DND-41 (cell line): ENCODE measurements at regions not wholly inside any gene's neighbourhood (a gene's known extent, or its start where the extent isn't known, plus 50 kb on each side); places are given as distances from the start of the nearest gene placed in this dataset.
A peak's percentile ranks its signal among the peaks of the same experiment; 100 is the strongest.

Experiments used
- ATAC-seq: fragments of 200-7000 bp; cut with Tn5 transposase; 3 replicates; pipeline ENCODE4 v1.9.1; 2021; ENCODE audit warnings: low read depth; ENCODE audit not compliant: insufficient read depth
- DNase-seq: peaks from one replicate; pipeline ENCODE4 v3.0.0-alpha.2; 2020
- H2AFZ ChIP-seq: 2 replicates; pipeline ENCODE4 v1.6.0; 2012; ENCODE audit warnings: low read depth, low read length
- H3K27ac ChIP-seq: 2 replicates; pipeline ENCODE4 v1.5.1; 2012; ENCODE audit warnings: low read length, inconsistent platforms
- H3K27me3 ChIP-seq: fragments of 200-600 bp; sonication (generic); 2 replicates; pipeline ENCODE4 v1.6.0; 2012; ENCODE audit warnings: low read length, mild to moderate bottlenecking, inconsistent platforms; ENCODE audit not compliant: insufficient read depth, poor library complexity
- H3K36me3 ChIP-seq: 2 replicates; pipeline ENCODE4 v1.5.1; 2012; ENCODE audit warnings: low read length, inconsistent platforms; ENCODE audit not compliant: insufficient read depth
- H3K4me1 ChIP-seq: 2 replicates; pipeline ENCODE4 v1.5.1; 2012; ENCODE audit warnings: mild to moderate bottlenecking, low read length; ENCODE audit not compliant: insufficient read depth
- H3K4me2 ChIP-seq: 2 replicates; pipeline ENCODE4 v1.6.0; 2012; ENCODE audit warnings: mild to moderate bottlenecking, moderate library complexity, low read length, inconsistent platforms; ENCODE audit not compliant: insufficient read depth
- H3K4me3 ChIP-seq, 2 experiments: fragments of 200-600 bp in 1 of 2; shearing (Covaris generic) in 1 of 2; 2 replicates each; pipeline ENCODE4 v1.5.1; 2012 to 2016; ENCODE audit warnings: inconsistent platforms in 2 of 2, low read length in 2 of 2, mild to moderate bottlenecking in 2 of 2, low read depth in 1 of 2, moderate library complexity in 1 of 2
- H3K79me2 ChIP-seq: 2 replicates; pipeline ENCODE4 v1.6.0; 2012; ENCODE audit warnings: low read length, inconsistent platforms; ENCODE audit not compliant: insufficient read depth
- H3K9ac ChIP-seq: 2 replicates; pipeline ENCODE4 v1.6.0; 2012; ENCODE audit warnings: low read depth, mild to moderate bottlenecking, inconsistent platforms, low read length, moderate library complexity
- H3K9me3 ChIP-seq: 2 replicates; pipeline ENCODE4 v1.5.1; 2012; ENCODE audit warnings: low read length, moderate library complexity, mild to moderate bottlenecking, inconsistent platforms; ENCODE audit not compliant: insufficient read depth, severe bottlenecking
- H4K20me1 ChIP-seq: 2 replicates; pipeline ENCODE4 v1.6.0; 2012; ENCODE audit warnings: low read length; ENCODE audit not compliant: insufficient read depth
- EZH2 ChIP-seq: IDR thresholded peaks from 3 replicates; pipeline ENCODE4 v1.6.1; 2012; ENCODE audit warnings: borderline replicate concordance, low read depth, mild to moderate bottlenecking, moderate library complexity, low read length, inconsistent platforms; ENCODE audit not compliant: severe bottlenecking
- TF ChIP-seq, protein P1 (sequence below): IDR thresholded peaks from 2 replicates; pipeline ENCODE4 v1.5.1; 2012; ENCODE audit warnings: borderline replicate concordance, low read length, moderate library complexity, mild to moderate bottlenecking; ENCODE audit not compliant: poor library complexity, severe bottlenecking; ENCODE audit errors: extremely low read depth

DNA sequence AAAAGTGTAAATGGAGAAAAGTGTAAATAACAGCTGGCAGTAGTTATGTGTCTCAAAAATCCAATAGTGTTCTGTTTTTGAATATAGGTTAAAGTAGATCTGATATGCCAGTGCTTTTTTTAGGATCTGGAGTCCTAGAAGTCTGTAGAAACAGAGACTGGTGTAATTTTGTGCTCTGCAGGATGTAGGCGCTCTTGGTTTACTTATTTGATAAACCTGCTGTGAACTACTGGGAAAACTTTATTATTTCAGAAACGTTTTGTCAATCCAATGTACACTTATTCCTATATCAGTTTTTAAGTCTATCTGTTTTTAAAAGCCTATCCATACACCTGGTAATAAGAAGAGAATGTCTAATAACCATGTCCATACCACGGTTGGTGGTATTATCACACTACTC is 530.8 kb upstream of the ZNF804A start:
- ATAC-seq: no peak
- no peak overlapping the region for H2AFZ ChIP-seq
- DNase-seq: no peak
- H3K9me3 ChIP-seq: no peaks in the 10 kb centered on the region
- no peaks in the 10 kb centered on the region for H3K4me1 ChIP-seq
- H3K4me2 ChIP-seq: no peak overlapping the region
- TF ChIP-seq EZH2: no peak
- TF ChIP-seq, protein P1, sequence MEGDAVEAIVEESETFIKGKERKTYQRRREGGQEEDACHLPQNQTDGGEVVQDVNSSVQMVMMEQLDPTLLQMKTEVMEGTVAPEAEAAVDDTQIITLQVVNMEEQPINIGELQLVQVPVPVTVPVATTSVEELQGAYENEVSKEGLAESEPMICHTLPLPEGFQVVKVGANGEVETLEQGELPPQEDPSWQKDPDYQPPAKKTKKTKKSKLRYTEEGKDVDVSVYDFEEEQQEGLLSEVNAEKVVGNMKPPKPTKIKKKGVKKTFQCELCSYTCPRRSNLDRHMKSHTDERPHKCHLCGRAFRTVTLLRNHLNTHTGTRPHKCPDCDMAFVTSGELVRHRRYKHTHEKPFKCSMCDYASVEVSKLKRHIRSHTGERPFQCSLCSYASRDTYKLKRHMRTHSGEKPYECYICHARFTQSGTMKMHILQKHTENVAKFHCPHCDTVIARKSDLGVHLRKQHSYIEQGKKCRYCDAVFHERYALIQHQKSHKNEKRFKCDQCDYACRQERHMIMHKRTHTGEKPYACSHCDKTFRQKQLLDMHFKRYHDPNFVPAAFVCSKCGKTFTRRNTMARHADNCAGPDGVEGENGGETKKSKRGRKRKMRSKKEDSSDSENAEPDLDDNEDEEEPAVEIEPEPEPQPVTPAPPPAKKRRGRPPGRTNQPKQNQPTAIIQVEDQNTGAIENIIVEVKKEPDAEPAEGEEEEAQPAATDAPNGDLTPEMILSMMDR: peak; percentile 13
- no peaks in the 10 kb centered on the region for H3K36me3 ChIP-seq
- H4K20me1 ChIP-seq: no peaks in the 10 kb centered on the region
- H3K27me3 ChIP-seq: no peaks in the 10 kb centered on the region
- no peak overlapping the region for H3K9ac ChIP-seq
- H3K27ac ChIP-seq: no peak overlapping the region
- H3K4me3 ChIP-seq: no peak overlapping the region
- H3K79me2 ChIP-seq: no peaks in the 10 kb centered on the region

- Histone ChIP-seq H3K4me2 (no peak overlapping the region), H2AFZ (no peak overlapping the region), H3K4me1 (no peaks in the 10 kb centered on the region), H3K27ac (no peak overlapping the region), H3K4me3 (no peak overlapping the region), H3K9me3 (no peaks in the 10 kb centered on the region), H3K27me3 (no peaks in the 10 kb centered on the region), H3K9ac (no peak overlapping the region), H4K20me1 (no peaks in the 10 kb centered on the region), H3K36me3 (no peaks in the 10 kb centered on the region), H3K79me2 (no peaks in the 10 kb centered on the region)
- DNase-seq: no peak
- TF ChIP-seq, protein P1: no peak
- TF ChIP-seq EZH2: no peak
- no peak for ATAC-seq
These were observed 525.9 kb upstream of the ZNF804A start for GRCh38 chr2:184072470-184072869.

GRCh38 chr2:184078496-184078895 is 519.8 kb upstream of the ZNF804A start:
- H3K4me3 ChIP-seq: no peak overlapping the region
- H3K9me3 ChIP-seq: no peaks in the 10 kb centered on the region
- no peaks in the 10 kb centered on the region for H3K27me3 ChIP-seq
- TF ChIP-seq, protein P1: no peak
- no peak for TF ChIP-seq EZH2
- no peak overlapping the region for H3K4me2 ChIP-seq
- no peak overlapping the region for H3K9ac ChIP-seq
- no peaks in the 10 kb centered on the region for H3K79me2 ChIP-seq
- no peaks in the 10 kb centered on the region for H3K36me3 ChIP-seq
- no peak overlapping the region for H2AFZ ChIP-seq
- no peak for DNase-seq
- ATAC-seq: no peak
- no peaks in the 10 kb centered on the region for H3K4me1 ChIP-seq
- no peak overlapping the region for H3K27ac ChIP-seq
- H4K20me1 ChIP-seq: no peaks in the 10 kb centered on the region

GRCh38 chr2:184091456-184091855 is 506.9 kb upstream of the ZNF804A start:
- Histone ChIP-seq H3K9me3 (no peaks in the 10 kb centered on the region), H3K27me3 (no peaks in the 10 kb centered on the region), H3K79me2 (no peaks in the 10 kb centered on the region), H2AFZ (no peak overlapping the region), H3K27ac (no peak overlapping the region), H3K9ac (no peak overlapping the region), H3K36me3 (no peaks in the 10 kb centered on the region), H3K4me1 (no peaks in the 10 kb centered on the region), H3K4me3 (no peak overlapping the region), H4K20me1 (no peaks in the 10 kb centered on the region), H3K4me2 (no peak overlapping the region)
- no peak for ATAC-seq
- no peak for DNase-seq
- TF ChIP-seq, protein P1: no peak
- no peak for TF ChIP-seq EZH2
